ENCODE measurements at regions not wholly inside any gene's neighbourhood (a gene's known extent, or its start where the extent isn't known, plus 50 kb on each side); places are given as distances from the start of the nearest gene placed in this dataset.

GRCh38 chr6:94227741-94228140 lies 808.4 kb upstream of the EPHA7 start (continued):
- no peak for TF ChIP-seq ZNF251 (CRISPR knock-in tag; IDR thresholded peaks at IDR 0.05)
- TF ChIP-seq ZNF557 (CRISPR knock-in tag; IDR thresholded peaks at IDR 0.05) = no peak
- TF ChIP-seq HNRNPUL1 (IDR thresholded peaks at IDR 0.05; ENCODE audit: low read depth, low read length) = no peak
- TF ChIP-seq ZNF572 (CRISPR knock-in tag; IDR thresholded peaks at IDR 0.05) = no peak
- TF ChIP-seq PRDM4 (CRISPR knock-in tag; IDR thresholded peaks at IDR 0.05; ENCODE audit: borderline replicate concordance) = no peak
- TF ChIP-seq ZNF761 (CRISPR knock-in tag; conservative IDR thresholded peaks at IDR 0.05) = no peak
- TF ChIP-seq HDAC6 (IDR thresholded peaks at IDR 0.05; ENCODE audit: low read depth, low read length) = no peak

DNA sequence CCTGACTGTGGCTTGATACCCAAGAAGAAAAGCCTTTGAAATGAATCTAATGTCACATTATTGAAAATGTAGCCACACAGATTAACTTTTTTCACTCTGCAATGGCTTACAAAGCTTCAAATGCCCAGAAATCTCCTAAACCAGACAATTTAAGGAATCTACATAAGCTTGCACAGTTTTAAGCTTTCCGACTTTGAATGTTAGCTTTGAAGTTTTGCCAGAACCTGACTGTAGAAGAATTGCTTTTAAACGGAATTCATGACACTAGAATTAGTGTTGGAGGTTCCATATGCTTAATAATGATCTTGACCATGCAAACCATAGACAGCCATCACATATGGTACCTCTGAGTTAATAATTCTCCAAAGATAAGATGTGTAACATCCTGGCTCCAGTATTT lies 798.5 kb upstream of the EPHA7 start:
- Histone ChIP-seq H3K9me3 (ENCODE audit: low read length) (no peaks in the 10 kb centered on the region), H3K27ac (ENCODE audit: extremely low read length, insufficient read depth, low read length) (no peak overlapping the region), H3K27me3 (ENCODE audit: control insufficient read depth in 1 of 2, insufficient read depth in 2 of 2, low read length in 2 of 2) (no peaks in the 10 kb centered on the region), H3K9ac (ENCODE audit: insufficient read depth, low read depth, low read length) (no peak overlapping the region), H3K79me2 (ENCODE audit: insufficient read depth, low read length) (no peaks in the 10 kb centered on the region), H3K36me3 (replicated peaks in 1 of 2; ENCODE audit: control insufficient read depth in 1 of 2, insufficient read depth in 2 of 2, low read length in 2 of 2) (no peaks in the 10 kb centered on the region), H4K20me1 (ENCODE audit: insufficient read depth, low read length) (no peaks in the 10 kb centered on the region), H3K4me2 (ENCODE audit: low read depth, low read length) (no peak overlapping the region), H3K4me1 (ENCODE audit: insufficient read depth, low read length) (no peaks in the 10 kb centered on the region), H3K4me3 (replicated peaks in 1 of 3; ENCODE audit: insufficient read depth in 1 of 3, low read depth in 2 of 3, low read length in 3 of 3) (no peak overlapping the region), H2AFZ (ENCODE audit: low read length) (no peak overlapping the region)
- in situ Hi-C loops (cut with HindIII; ENCODE audit: extremely low pct_ligation_motif_present, low pct_unique_long_range_greater_than_20kb) (no loop called here), intact Hi-C loops (cut with micrococcal nuclease; ENCODE audit: unreplicated experiment) (no loop called here)
- ChIA-PET POLR2A (no interaction called here), CTCF (ENCODE audit: low intra/inter-chr PET ratio, low total read pairs) (no interaction called here)
- BruUV-seq (replicated peaks) = no TSS peak
- FAIRE-seq (no peak), ATAC-seq (no peak), DNase-seq (ENCODE audit: low spot score) (no peak)
- 0% methylated on average over 2 of the region's 2 CpGs for WGBS (ENCODE audit: low lambda C conversion rate)
- no peak for TF ChIP-seq ZNF264 (CRISPR knock-in tag; IDR thresholded peaks at IDR 0.05)
- TF ChIP-seq KLF15 (CRISPR knock-in tag; IDR thresholded peaks at IDR 0.05; ENCODE audit: borderline replicate concordance) = no peak
- no peak for TF ChIP-seq ZNF138 (CRISPR knock-in tag; IDR thresholded peaks at IDR 0.05; ENCODE audit: low read depth)
- no peak for TF ChIP-seq ZSCAN29 (CRISPR knock-in tag; conservative IDR thresholded peaks at IDR 0.05)
- TF ChIP-seq HOXA7 (CRISPR knock-in tag; IDR thresholded peaks at IDR 0.05) = no peak
- no peak for TF ChIP-seq ZSCAN30 (CRISPR knock-in tag; IDR thresholded peaks at IDR 0.05)
- TF ChIP-seq ZNF709 (CRISPR knock-in tag; IDR thresholded peaks at IDR 0.05) = no peak

Data from HepG2 (cell line).